HCT116 (cell line): ENCODE measurements at regions not wholly inside any gene's neighbourhood (a gene's known extent, or its start where the extent isn't known, plus 50 kb on each side); places are given as distances from the start of the nearest gene placed in this dataset.

Experiments used
- CBX3 ChIP-seq: IDR thresholded peaks from 2 replicates; pipeline ENCODE4 v1.6.1; 2012; ENCODE audit warnings: low read depth
- EGR1 ChIP-seq: IDR thresholded peaks from 2 replicates; pipeline ENCODE4 v1.6.1; 2012; ENCODE audit warnings: low read depth
- EZH2 ChIP-seq: fragments of 200-600 bp; sonication (generic); IDR thresholded peaks from 2 replicates; pipeline ENCODE4 v1.6.1; 2017; ENCODE audit warnings: antibody characterized with exemption, mixed run types
- JUND ChIP-seq: IDR thresholded peaks from 2 replicates; pipeline ENCODE4 v1.6.1; 2012
- POLR2A ChIP-seq: IDR thresholded peaks from 2 replicates; pipeline ENCODE4 v1.7.0; 2011; ENCODE audit warnings: borderline replicate concordance; ENCODE audit not compliant: insufficient read depth, insufficient read length; ENCODE audit errors: extremely low read depth
- POLR2AphosphoS5 ChIP-seq: IDR thresholded peaks from 2 replicates; pipeline ENCODE4 v1.6.1; 2011; ENCODE audit warnings: mild to moderate bottlenecking, low read depth, low read length, moderate library complexity
- RAD21 ChIP-seq: IDR thresholded peaks from 2 replicates; pipeline ENCODE4 v1.6.1; 2012; ENCODE audit warnings: low read depth, mild to moderate bottlenecking
- SIN3A ChIP-seq: IDR thresholded peaks from 2 replicates; pipeline ENCODE4 v1.6.1; 2012; ENCODE audit warnings: low read depth
- ZNF274 ChIP-seq: fragments of 200-500 bp; sonication (Bioruptor generic); IDR thresholded peaks from 2 replicates; pipeline ENCODE4 v1.6.1; 2014; ENCODE audit warnings: mild to moderate bottlenecking, low read depth, low read length, inconsistent platforms
- TF ChIP-seq, protein P1 (sequence below), 3 experiments: fragments of 200-600 bp in 1 of 3; sonication (generic) in 1 of 3; IDR thresholded peaks in 2 of 3; conservative IDR thresholded peaks in 1 of 3; 2 replicates each; pipeline ENCODE4 v1.5.1; 2012 to 2017; ENCODE audit warnings: low read depth in 2 of 3, low read length in 2 of 3, antibody characterized with exemption in 1 of 3, borderline replicate concordance in 1 of 3, control low read depth in 1 of 3, mild to moderate bottlenecking in 1 of 3, mixed read lengths in 1 of 3, mixed run types in 1 of 3, moderate library complexity in 1 of 3; ENCODE audit not compliant: insufficient read depth in 1 of 3

GRCh38 chr3:5799398-5799797 is 611.9 kb downstream of the EDEM1 start:
- TF ChIP-seq, protein P1, sequence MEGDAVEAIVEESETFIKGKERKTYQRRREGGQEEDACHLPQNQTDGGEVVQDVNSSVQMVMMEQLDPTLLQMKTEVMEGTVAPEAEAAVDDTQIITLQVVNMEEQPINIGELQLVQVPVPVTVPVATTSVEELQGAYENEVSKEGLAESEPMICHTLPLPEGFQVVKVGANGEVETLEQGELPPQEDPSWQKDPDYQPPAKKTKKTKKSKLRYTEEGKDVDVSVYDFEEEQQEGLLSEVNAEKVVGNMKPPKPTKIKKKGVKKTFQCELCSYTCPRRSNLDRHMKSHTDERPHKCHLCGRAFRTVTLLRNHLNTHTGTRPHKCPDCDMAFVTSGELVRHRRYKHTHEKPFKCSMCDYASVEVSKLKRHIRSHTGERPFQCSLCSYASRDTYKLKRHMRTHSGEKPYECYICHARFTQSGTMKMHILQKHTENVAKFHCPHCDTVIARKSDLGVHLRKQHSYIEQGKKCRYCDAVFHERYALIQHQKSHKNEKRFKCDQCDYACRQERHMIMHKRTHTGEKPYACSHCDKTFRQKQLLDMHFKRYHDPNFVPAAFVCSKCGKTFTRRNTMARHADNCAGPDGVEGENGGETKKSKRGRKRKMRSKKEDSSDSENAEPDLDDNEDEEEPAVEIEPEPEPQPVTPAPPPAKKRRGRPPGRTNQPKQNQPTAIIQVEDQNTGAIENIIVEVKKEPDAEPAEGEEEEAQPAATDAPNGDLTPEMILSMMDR (IDR thresholded peaks at IDR 0.05 in 2 of 3, conservative IDR thresholded peaks at IDR 0.05 in 1 of 3; ENCODE audit: borderline replicate concordance in 1 of 3, insufficient read depth in 1 of 3, low read depth in 2 of 3, low read length in 2 of 3) = peak; percentile 15 to 53 (median 24); a peak in 3 of 6 replicates
- TF ChIP-seq ZNF274 (no peak), POLR2A (no peak), EZH2 (no peak), POLR2AphosphoS5 (no peak), JUND (no peak), SIN3A (no peak), RAD21 (peak; percentile 31; the same call in 1 of the 2 replicates), CBX3 (no peak), EGR1 (no peak)
